ENCODE measurements at regions not wholly inside any gene's neighbourhood (a gene's known extent, or its start where the extent isn't known, plus 50 kb on each side); places are given as distances from the start of the nearest gene placed in this dataset.

DNA sequence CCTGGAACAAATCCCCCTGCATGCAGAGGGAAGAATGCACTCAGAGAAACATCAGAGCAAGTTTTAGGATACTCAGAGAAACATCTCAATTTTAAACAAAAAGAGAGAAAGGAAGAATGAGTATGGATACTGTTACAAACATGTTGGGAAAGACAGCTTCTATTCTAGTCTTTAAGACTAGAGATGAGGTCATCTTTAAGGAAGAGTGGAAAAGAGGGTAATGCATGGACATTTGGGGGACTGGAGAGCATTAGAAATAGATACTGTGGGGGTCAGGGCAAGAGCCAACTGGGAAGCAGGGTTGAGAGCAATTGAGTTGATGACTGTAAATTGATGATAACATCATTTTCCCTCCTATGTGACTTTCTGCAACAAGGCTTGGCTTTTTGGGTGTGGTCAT, 431.2 kb downstream of the CDH26 start:
- no peak for DNase-seq

- no peak for DNase-seq
These were observed 431.7 kb downstream of the CDH26 start for GRCh38 chr20:60389882-60390281.

- no peak for DNase-seq
These were observed 437.8 kb downstream of the CDH26 start for GRCh38 chr20:60395991-60396390.

DNA sequence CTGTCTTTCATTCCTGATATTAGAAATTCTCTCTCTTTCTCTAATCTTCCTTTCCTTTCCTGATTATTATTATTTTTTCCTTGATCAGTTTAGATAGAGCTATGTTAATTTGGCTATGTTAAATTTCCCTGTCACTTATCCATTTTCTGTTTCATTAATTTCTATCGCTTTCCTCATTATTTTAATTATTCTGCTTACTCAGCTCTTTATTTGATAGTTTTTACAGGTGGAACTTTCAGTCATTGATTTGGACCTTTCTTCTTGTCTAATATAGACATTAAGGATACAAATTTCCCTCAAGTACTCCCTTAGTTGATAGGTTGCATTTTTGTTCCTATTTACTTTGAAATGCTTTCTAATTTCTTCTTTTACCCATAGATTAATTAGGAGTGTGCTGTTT, 442.3 kb downstream of the CDH26 start:
- DNase-seq = no peak

GRCh38 chr20:60402189-60403058, 444.2 kb downstream of the CDH26 start:
- no peak for DNase-seq

- DNase-seq = no peak
These were observed 445.0 kb downstream of the CDH26 start for GRCh38 chr20:60403105-60403741.

GRCh38 chr20:60407011-60407771, 449.0 kb downstream of the CDH26 start:
- no peak for DNase-seq

GRCh38 chr20:60407938-60408337, 449.7 kb downstream of the CDH26 start:
- no peak for DNase-seq

DNA sequence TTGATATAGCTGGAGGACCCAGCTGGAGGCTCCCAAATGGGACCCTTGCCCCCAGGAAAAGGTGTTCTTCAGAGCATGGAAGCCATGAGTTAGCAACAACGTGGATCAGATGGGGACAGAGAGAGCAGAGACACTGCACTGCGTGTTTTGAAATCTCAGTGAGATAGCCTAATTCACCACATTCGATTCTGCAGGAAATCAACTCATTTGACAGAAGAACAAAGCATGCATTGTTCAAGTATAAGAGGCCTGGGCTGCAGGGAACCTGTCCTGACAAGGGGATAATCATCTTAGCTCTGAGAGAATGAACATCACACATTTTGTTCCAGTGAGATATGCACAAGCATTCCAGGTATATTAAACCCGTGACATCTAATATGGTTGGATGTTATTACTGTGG, 450.2 kb downstream of the CDH26 start:
- DNase-seq = no peak

- no peak for DNase-seq
These were observed 452.5 kb downstream of the CDH26 start for GRCh38 chr20:60410618-60411264.

GRCh38 chr20:60411813-60412212, 453.6 kb downstream of the CDH26 start:
- no peak for DNase-seq

DNA sequence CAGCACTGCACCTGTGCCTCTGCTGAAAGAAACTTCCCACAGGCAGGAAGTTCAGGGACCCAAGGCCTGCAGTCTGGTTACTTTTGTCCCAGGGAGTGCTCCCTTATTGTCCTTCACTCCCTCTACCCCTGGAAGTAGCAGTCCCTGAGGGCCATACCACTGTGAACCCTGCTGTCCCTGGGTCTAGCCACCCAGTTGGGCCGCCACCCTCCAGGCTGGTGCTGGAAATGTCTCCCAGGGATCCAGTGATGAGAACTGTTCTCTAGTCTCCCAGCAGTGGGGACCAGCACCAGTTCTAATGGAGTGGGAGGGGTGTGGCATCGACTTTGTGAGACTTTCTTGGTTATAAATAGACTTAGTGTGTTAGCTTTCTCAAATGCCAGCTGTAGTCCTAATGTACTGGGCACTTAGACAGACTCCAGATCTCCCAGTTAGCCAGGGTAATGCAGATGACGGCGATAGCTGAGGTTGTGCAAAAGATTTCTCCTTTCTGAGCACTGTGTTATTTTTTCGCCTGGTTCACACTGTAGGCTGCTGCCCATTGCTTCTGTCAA, 462.5 kb downstream of the CDH26 start:
- no peak for DNase-seq

DNA sequence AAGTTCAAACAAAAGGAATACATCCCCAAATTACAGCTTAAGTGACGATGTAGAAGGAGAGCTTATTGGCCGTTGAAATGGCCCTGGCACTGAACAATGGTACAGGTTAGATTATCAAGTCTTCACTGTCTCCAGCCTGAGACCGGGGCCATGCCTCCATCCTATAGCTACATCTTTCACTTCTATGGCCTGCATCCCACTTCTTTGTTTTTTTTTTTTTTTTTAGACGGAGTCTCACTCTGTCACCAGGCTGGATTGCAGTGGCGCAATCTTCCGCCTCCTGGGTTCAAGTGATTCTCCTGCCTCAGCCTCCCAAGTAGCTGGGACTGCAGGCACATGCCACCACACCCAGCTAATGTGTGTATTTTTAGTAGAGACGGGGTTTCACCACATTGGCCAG, 464.6 kb downstream of the CDH26 start:
- DNase-seq = no peak

DNA sequence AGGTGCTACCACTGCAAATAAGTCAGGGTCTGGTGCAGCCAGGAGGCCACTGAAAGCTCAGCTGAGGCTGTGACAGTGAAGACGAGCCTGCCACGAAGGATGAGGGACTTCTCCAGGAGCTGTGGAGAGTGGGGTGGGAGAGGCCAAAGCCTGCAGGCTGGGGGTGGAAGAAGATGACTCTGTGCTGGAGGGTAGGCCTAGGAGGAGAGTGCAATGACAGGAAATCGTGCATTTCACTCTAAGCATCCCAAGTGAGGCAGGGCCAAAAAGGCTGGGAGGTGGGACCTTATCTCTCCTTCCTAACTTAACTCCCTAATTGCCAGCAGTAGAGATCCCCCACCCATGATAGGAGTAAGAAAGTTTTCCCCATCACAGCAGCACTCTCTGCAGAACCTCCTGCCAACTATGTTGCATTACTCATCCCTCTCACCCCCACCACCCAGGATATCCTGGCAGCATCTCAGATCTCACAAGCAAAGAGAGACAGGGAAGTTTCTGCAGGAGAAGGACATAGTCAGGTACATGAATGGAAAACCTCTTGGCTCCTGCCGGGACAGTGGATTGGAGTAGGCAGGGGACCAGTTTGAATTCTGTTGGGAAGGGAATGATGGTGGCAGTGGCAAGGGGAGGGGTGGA, 466.2 kb downstream of the CDH26 start:
- DNase-seq = no peak

GRCh38 chr20:60427516-60427915, 469.3 kb downstream of the CDH26 start:
- DNase-seq = no peak

DNA sequence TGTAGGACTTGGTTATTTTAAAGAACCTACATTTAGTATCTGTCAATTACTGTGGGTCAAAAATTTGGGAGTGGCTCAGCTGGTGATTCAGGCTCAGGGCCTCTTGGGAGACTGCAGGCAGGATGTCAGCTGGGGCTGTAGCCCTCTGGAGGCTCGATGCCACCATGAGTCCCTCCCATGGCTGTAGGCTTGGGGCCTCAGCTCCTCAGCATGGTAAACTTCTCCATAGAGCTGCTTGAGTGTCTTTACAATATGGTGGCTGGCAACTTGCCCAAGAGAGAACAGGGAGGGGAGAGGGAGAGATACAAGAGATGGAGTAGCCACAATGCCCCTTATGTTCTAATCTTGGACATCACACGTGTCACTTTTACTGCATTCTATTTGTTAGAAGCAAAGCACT, 470.4 kb downstream of the CDH26 start:
- no peak for DNase-seq

GRCh38 chr20:60430516-60431001, 472.3 kb downstream of the CDH26 start:
- DNase-seq = no peak

DNA sequence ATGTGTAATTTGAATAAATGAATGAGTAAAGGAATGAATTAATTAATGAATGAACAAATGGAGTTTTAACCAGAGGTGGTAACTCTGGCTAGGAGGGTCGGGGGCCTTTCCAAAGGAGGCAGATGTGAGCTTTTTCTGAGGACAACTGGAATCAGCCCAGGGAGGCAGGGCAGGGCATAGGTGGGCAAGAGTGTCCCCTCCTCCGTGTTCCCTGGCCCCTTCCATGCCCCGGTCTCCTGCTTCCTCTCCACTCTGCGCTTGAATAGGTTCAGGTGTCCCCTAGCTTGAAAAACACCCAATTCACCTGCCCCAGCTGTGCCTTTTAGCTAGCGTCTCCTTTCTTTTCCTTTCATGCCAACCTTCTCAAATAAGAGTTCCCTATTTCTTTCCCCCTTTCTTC, 473.1 kb downstream of the CDH26 start:
- no peak for DNase-seq

DNA sequence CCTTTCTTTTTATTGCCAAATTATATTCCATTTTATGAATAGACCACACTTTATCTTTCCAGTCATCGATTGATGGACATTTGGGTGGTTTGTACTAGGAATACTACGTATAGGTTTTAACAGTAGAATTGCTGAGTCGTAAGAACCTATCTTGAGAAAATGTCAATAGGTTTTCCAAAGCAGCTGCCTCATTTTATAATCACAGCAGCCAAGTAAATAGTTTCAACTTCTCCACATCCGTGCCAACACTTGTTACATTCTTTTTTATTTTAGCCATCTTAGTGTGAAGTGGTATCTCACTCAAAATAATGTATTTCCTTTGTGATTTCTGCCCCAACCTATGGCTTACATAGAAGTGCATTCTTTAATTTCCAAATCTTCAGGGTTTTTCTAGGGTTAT, 479.2 kb downstream of the CDH26 start:
- DNase-seq = no peak

DNA sequence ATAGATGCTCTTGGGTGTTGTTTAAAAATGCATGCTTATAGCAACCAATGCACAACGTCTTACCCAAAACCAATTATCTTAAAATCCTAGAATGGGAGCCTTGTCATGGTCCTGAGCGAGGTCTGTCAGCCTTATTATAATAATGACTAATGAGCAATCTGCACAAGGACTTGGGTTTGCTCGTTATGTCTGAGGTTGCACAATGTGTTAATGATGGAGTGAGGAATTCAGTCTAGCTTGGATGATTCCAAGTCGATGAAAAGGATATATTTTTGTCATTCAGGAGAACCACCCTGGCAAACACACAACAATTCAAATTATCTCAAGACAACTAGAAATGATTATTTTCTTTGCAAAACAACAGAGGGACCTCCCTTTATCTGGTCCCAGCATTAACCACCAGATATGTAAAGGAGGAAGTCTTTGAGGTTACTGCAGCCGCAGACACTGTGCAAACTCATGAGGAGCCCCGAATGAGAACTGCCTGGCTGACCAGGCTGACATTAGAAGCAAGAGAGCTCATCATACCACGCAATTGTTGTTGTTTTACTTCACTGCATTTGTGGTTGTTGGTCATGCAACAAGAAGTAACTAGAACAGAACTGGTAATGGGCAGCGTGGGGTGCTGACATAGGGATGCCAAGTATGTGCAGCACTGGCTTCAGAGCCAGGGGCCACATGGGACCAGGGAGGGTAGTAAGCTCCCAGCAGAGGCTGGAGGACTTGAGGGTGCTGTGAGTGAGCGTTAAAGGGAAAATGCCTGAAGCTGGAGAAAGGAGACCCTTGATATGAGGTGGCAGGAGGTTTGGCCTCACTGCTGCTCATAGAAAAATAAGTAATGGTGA, 488.3 kb downstream of the CDH26 start:
- DNase-seq = no peak

- DNase-seq = no peak
These were observed 489.5 kb downstream of the CDH26 start for GRCh38 chr20:60447703-60448102.
